K562 (cell line): ENCODE measurements at regions not wholly inside any gene's neighbourhood (a gene's known extent, or its start where the extent isn't known, plus 50 kb on each side); places are given as distances from the start of the nearest gene placed in this dataset.

Experiments used
- ATAC-seq: fragments of 200-7000 bp; cut with Tn5 transposase; 3 replicates; pipeline ENCODE4 v1.9.1; 2020; ENCODE audit warnings: moderate library complexity
- BruUV-seq: library from RNA; stranded (reverse); fragments of 400-500 nt; replicated peaks from 2 replicates; lab custom pipeline; 2021; lab: Mats Ljungman, UMichigan
- CTCF ChIA-PET: fragments of 300-600 bp; formaldehyde crosslinking; extraction: SDS; loops from one replicate; lab custom pipeline; 2021; ENCODE audit warnings: low intra/inter-chr PET ratio; lab: Yijun Ruan, JAX
- POLR2A ChIA-PET: fragments of 300-600, 350-650 bp; sonication (Branson Sonifier 250); formaldehyde crosslinking; extraction: SDS; loops from one replicate; lab custom pipeline; 2021; ENCODE audit warnings: antibody characterized with exemption, inconsistent platforms; lab: Yijun Ruan, JAX
- DNase-seq, 4 experiments: peaks; one replicate each; pipeline versions ENCODE4 v3.0.0 to v3.0.0-alpha.2; 2011 to 2018; ENCODE audit warnings: low spot score in 3 of 4, mixed read lengths in 3 of 4; ENCODE audit errors: extremely low read depth in 1 of 4
- FAIRE-seq: peaks from 2 replicates; lab custom pipeline; 2011; peaks lifted over from hg19 to GRCh38; lab: Jason Lieb, UNC
- H2AFZ ChIP-seq: 2 replicates; pipeline ENCODE4 v1.6.0; 2011; ENCODE audit warnings: low read depth, low read length, control low read depth, inconsistent platforms
- H3K27ac ChIP-seq: fragments of 200-600 bp; 3 replicates; pipeline ENCODE4 v1.8.0; 2011; ENCODE audit warnings: low read depth, mild to moderate bottlenecking, control low read depth, inconsistent platforms, low read length, moderate library complexity, mixed read lengths; ENCODE audit errors: extremely low read depth
- H3K27me3 ChIP-seq, 2 experiments: fragments of 300-600 bp in 1 of 2; 2 replicates in 1 of 2; 3 replicates in 1 of 2; pipeline versions ENCODE4 v1.6.0 to v1.8.0; 2011; ENCODE audit warnings: inconsistent platforms in 2 of 2, low read length in 2 of 2, mild to moderate bottlenecking in 1 of 2, mixed read lengths in 1 of 2, moderate library complexity in 1 of 2; ENCODE audit not compliant: control insufficient read depth in 2 of 2, insufficient read depth in 2 of 2
- H3K36me3 ChIP-seq: fragments of 300-600 bp; 3 replicates; pipeline ENCODE4 v1.8.0; 2011; ENCODE audit warnings: mild to moderate bottlenecking, low read length, inconsistent platforms; ENCODE audit not compliant: control insufficient read depth, insufficient read depth
- H3K4me1 ChIP-seq, 2 experiments: fragments of 200-600 bp in 1 of 2; replicated peaks in 1 of 2; 2 replicates in 1 of 2; 3 replicates in 1 of 2; pipeline versions ENCODE4 v1.5.1 to v1.8.0; 2011; ENCODE audit warnings: inconsistent platforms in 2 of 2, low read length in 2 of 2, mild to moderate bottlenecking in 1 of 2, mixed read lengths in 1 of 2, moderate library complexity in 1 of 2; ENCODE audit not compliant: control insufficient read depth in 2 of 2, insufficient read depth in 2 of 2
- H3K4me2 ChIP-seq: 2 replicates; pipeline ENCODE4 v1.6.1; 2011; ENCODE audit warnings: low read length, control low read depth, inconsistent platforms, mixed read lengths; ENCODE audit not compliant: insufficient read depth
- H3K4me3 ChIP-seq: fragments of 200-600 bp; sonication (generic), shearing (Covaris generic); 2 replicates; pipeline ENCODE4 v1.5.1; 2016; ENCODE audit warnings: control low read depth, inconsistent platforms
- H3K79me2 ChIP-seq: fragments of 200-600 bp; 3 replicates; pipeline ENCODE4 v1.8.0; 2011; ENCODE audit warnings: low read length, inconsistent platforms; ENCODE audit not compliant: control insufficient read depth, insufficient read depth
- H3K9ac ChIP-seq, 2 experiments: 2 replicates each; pipeline versions ENCODE4 v1.6.0 to v1.6.1; 2011; ENCODE audit warnings: low read depth in 2 of 2, low read length in 2 of 2, control low read depth in 1 of 2, inconsistent platforms in 1 of 2, mild to moderate bottlenecking in 1 of 2, mixed read lengths in 1 of 2; ENCODE audit not compliant: insufficient read depth in 1 of 2
- H3K9me1 ChIP-seq: one replicate; pipeline ENCODE4 v1.6.0; 2011; ENCODE audit warnings: inconsistent platforms, mild to moderate bottlenecking, low read length, moderate library complexity; ENCODE audit not compliant: control insufficient read depth, insufficient read depth
- H3K9me3 ChIP-seq: replicated peaks from 2 replicates; pipeline ENCODE4 v1.5.1; 2011; ENCODE audit warnings: low read depth, low read length, inconsistent platforms; ENCODE audit not compliant: control insufficient read depth, insufficient read depth
- H4K20me1 ChIP-seq: replicated peaks from 2 replicates; pipeline ENCODE4 v1.6.1; 2011; ENCODE audit warnings: low read length, inconsistent platforms, mixed read lengths; ENCODE audit not compliant: control insufficient read depth, insufficient read depth
- CHD2 ChIP-seq: IDR thresholded peaks from 2 replicates; pipeline ENCODE4 v1.6.1; 2011; ENCODE audit warnings: low read depth, low read length
- NR2C1 ChIP-seq, 2 experiments: fragments of 450-650 bp; IDR thresholded peaks; 2 replicates each; pipeline ENCODE4 v1.6.1; 2017; ENCODE audit warnings: mild to moderate bottlenecking in 2 of 2, antibody characterized with exemption in 1 of 2, inconsistent platforms in 1 of 2, missing compliant biosample characterization in 1 of 2, missing genetic modification characterization in 1 of 2
- ZNF197 ChIP-seq: fragments of 200-800 bp; sonication (Bioruptor generic); IDR thresholded peaks from 2 replicates; pipeline ENCODE4 v1.6.1; 2016; ENCODE audit warnings: low read depth, missing genetic modification characterization, missing compliant biosample characterization
- WGBS: fragments of 100-300 bp; shearing (Covaris generic); methylation state at CpG from one replicate; pipeline ENCODE4 v1.1.6; 2016; ENCODE audit warnings: low coverage, mixed read lengths; ENCODE audit not compliant: insufficient coverage; ENCODE audit errors: missing lambda C conversion rate; 5-methylcytosine and 5-hydroxymethylcytosine counted together
- in situ Hi-C: fragments of 300-500 bp; cut with MboI; formaldehyde crosslinking; loops from 4 replicates; pipeline ENCODE4 v1.15.0; 2018; ENCODE audit warnings: inconsistent platforms, mixed read lengths
- intact Hi-C: fragments of 100-400 bp; cut with micrococcal nuclease; formaldehyde crosslinking; loops from 2 replicates; pipeline ENCODE4 v1.14.2; 2022
- TF ChIP-seq, protein P1 (sequence below): fragments of 450-650 bp; formaldehyde crosslinking; IDR thresholded peaks from 2 replicates; pipeline ENCODE4 v1.4.0; 2020; ENCODE audit warnings: mild to moderate bottlenecking

DNA sequence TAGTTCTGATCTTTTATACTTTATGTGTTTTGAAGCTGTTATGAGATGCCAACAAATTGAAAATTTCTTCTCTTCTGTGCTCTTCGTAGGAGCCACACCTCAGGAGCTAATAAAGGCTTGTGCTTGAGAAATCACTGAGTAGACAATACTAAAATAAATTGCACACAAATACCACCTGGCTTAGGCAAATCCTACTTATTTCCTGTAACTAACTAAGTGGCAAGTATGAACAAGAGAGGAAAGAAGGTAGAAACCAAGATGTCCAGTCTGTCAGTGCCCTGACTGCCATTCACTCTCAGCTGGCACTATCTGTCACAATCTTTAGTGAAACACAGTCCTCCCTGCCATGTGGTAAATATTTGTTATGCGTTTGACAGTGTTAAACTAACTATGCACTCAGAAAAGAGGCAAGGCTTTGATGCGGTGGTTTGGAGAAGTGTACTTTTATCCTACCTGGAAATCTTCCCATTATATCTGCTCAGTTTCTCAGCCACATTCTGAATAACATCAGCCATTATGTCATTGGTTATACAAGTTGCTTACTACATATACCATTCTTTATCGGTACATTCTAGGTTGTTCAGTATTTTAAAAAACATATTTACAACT lies 293.4 kb upstream of the VWC2 start:
- no peak overlapping the region for H3K27ac ChIP-seq
- no peak overlapping the region for H3K4me2 ChIP-seq
- in situ Hi-C loops, result no loop called here
- BruUV-seq, result no TSS peak
- H3K4me1 ChIP-seq, result no peaks in the 10 kb centered on the region
- no peaks in the 10 kb centered on the region for H3K9me1 ChIP-seq
- intact Hi-C loops, result no loop called here
- ChIA-PET POLR2A (no interaction called here), CTCF (no interaction called here)
- WGBS, result 1% methylated on average over 4 of the region's 4 CpGs
- H3K9ac ChIP-seq, result no peak overlapping the region
- no peaks in the 10 kb centered on the region for H3K36me3 ChIP-seq
- FAIRE-seq (no peak), ATAC-seq (no peak)
- H4K20me1 ChIP-seq, result no peaks in the 10 kb centered on the region
- no peak overlapping the region for H3K4me3 ChIP-seq
- H2AFZ ChIP-seq, result no peak overlapping the region
- TF ChIP-seq CHD2, result no peak
- no peak for TF ChIP-seq NR2C1 (IDR thresholded peaks at IDR 0.05)
- TF ChIP-seq NR2C1 (tag; IDR thresholded peaks at IDR 0.05), result no peak
- TF ChIP-seq, protein P1, sequence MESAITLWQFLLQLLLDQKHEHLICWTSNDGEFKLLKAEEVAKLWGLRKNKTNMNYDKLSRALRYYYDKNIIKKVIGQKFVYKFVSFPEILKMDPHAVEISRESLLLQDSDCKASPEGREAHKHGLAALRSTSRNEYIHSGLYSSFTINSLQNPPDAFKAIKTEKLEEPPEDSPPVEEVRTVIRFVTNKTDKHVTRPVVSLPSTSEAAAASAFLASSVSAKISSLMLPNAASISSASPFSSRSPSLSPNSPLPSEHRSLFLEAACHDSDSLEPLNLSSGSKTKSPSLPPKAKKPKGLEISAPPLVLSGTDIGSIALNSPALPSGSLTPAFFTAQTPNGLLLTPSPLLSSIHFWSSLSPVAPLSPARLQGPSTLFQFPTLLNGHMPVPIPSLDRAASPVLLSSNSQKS (CRISPR knock-in tag), result no peak
- TF ChIP-seq, all 486 proteins: peak for 0
- Histone ChIP-seq H3K9me3 (no peaks in the 10 kb centered on the region), H3K27me3 (no peaks in the 10 kb centered on the region), H3K79me2 (no peaks in the 10 kb centered on the region)
- DNase-seq, result no peak

DNA sequence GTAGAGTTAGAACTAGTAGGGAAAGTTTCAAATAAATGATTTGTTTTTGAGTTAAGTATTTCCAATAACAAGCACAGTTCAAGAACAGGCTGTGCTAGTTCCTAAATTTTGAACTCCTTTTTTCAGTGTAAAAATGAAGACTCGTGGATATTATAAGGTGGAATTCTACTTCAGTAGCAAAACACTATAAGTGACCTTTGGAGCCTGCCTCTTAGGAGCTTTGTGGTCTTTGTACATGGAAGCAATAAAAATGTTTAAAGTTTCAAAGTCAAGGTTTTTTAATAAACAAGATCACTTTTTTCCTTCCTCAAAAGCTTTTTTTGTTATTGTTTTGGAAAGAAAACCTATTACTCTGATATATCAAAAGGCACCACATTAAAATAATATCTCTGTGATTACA lies 292.4 kb upstream of the VWC2 start:
- H3K4me1 ChIP-seq, result no peaks in the 10 kb centered on the region
- H3K4me2 ChIP-seq, result no peak overlapping the region
- intact Hi-C loops (no loop called here), in situ Hi-C loops (no loop called here)
- POLR2A ChIA-PET, result no interaction called here
- no peaks in the 10 kb centered on the region for H3K79me2 ChIP-seq
- H3K9me3 ChIP-seq, result no peaks in the 10 kb centered on the region
- WGBS, result 6% methylated on average over 1 of the region's 1 CpG
- FAIRE-seq (no peak), ATAC-seq (no peak), DNase-seq (no peak)
- no peaks in the 10 kb centered on the region for H3K27me3 ChIP-seq
- H3K27ac ChIP-seq, result no peak overlapping the region
- no TSS peak for BruUV-seq
- H2AFZ ChIP-seq, result no peak overlapping the region
- H3K9ac ChIP-seq, result no peak overlapping the region
- CTCF ChIA-PET, result no interaction called here
- no peaks in the 10 kb centered on the region for H4K20me1 ChIP-seq
- no peak for TF ChIP-seq ZNF197 (CRISPR knock-in tag)
- no peak overlapping the region for H3K4me3 ChIP-seq
- no peaks in the 10 kb centered on the region for H3K9me1 ChIP-seq
- H3K36me3 ChIP-seq, result no peaks in the 10 kb centered on the region
